Inflammatory macrophage (primary cell): ENCODE measurements at regions not wholly inside any gene's neighbourhood (a gene's known extent, or its start where the extent isn't known, plus 50 kb on each side); places are given as distances from the start of the nearest gene placed in this dataset.
"Not testable (repeated sequence)": the region's sequence is repeated elsewhere in the genome, so short reads cannot be mapped to it uniquely, and the experiment has no call there.

ENCODE experiments used
- DNase-seq, 2 donors: peaks; one replicate each; pipeline ENCODE4 v3.0.0-alpha.2; 2020 to 2022

DNA sequence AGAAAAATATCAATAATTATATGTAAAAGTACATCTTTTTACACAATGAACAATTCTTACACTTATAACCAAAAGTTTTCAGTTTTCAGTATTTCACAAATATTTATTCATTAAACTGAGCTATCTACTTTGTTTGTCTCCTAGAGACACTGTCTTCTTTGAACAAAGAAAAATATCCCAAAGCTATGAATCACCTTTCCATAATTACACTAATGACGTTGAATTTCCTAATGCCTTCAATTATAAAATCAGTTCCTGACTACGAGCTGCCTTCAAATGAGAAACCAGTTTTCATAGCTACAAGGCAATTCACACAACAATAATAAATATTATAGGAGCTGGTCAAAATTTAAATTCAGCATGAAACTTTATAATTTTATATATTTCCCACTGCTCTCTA is 201.8 kb upstream of the BRINP3 start:
- DNase-seq, result no peak

DNA sequence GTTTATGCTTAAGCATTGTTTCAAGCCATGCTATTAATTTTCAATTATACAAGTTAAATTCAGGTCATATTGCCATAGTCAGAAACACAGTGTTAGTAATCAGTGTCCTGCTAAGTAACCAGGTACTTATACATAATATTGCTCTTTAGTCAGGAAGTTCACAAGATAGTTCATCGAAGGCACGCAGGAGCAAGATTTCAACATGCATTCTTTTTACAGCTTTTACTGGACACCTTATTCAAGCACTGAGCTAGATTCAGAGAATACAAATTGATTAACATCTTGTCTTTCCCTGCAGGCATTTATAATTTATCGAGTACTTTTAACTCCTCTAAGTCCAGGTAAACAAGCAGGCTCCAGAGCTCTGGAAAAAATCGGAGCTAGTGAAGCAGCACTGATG is 202.3 kb upstream of the BRINP3 start:
- no peak for DNase-seq

DNA sequence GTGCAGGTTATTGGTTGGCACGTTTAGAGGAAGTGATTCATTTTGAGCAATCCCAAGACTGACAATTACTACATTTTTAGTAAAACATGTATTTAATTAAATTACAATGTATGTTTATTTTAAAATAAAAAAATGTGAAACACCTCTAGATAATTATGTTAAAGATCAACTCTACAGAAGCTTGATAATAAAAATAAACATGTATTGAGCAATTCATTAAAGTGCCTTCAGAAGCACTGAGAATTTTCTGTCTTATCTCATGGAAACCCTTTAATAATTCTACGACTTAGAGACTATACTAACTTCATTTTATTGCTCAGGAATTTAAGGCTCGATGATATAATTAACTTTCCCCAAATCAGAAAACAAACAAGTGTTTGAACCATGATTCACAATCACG is 208.0 kb upstream of the BRINP3 start:
- no peak for DNase-seq

DNA sequence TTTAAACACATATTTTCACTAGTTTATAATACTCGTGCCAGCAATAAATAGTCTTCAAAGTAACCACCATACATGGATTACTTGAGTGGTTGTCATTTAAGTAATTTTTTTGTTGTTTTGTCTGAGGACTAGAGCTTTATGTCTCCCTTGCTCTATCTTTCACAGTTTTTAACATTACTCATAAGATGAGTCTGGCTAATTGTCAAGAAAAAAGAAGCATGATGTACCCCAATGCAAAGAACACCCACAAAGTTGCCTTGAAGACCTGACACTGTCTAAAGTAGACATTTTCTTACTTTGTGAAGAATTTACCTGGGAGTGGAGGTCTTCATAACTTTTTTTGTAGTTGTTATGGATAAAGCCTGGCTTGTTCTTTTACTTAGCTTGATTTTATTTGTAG is 210.4 kb upstream of the BRINP3 start:
- DNase-seq, result no peak

DNA sequence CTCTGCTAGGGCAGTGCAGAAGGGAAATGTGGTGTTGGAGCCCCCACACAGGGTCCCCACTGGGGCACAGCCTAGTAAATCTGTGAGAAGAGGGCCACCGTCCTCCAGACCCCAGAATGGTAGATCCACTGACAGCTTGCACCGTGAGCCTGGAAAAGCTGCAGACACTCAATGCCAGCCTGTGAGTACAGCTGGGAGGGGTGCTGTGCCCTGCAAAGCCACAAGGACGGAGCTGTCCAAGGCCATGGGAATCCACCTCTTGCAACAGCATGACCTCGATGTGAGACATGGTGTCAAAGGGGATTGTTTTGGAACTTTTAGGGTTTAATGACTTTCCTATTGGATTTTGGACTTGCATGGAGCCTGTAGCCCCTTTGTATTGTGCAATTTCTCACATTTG is 220.8 kb upstream of the BRINP3 start:
- not testable (repeated sequence) for DNase-seq

DNA sequence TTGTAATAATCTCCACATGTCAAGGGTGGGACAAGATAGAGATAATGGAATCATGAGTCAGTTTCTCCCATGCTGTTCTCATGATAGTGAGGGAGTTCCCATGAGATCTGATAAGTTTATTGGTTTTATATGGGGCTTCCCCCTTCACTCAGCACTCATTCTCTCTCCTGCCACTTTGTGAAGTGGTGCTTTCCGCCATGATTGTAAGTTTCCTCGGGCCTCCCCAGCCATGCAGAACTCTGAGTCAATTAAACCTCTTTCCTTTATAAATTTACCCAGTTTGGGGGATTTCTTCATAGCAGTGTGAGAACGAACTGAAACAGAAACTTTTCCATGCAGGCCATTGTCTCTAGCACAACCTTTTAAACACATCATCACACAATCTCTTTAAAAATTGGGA is 221.5 kb upstream of the BRINP3 start:
- no peak for DNase-seq

DNA sequence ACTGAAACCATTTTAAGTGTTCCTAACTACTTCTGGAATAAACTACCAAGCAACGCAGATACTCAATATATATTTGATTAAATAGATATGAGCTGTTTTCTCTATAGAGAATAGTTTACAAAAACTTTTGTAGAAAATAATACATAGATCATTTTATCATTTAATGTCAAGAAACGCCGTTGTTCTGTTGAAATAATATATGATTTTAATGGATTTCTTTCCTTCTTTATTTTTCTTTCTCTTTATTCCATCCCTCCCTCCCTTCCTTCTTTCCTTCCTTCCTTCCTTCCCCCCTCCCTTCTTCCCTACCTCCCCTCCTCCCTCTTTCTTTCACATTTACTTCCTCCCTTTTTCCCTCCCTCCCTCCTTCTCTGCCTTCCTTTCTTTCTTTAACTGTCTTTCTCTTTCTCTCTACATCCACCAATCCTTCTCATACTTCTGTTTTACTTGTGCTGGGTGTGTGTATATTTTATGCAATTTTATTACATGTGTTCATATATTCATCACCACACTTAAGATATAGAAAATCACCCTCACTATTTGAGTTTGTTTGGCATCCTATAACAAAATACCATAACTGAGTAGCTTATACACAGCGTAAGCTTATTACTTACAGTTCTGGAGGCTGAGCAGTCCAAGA is 230.9 kb upstream of the BRINP3 start:
- no peak for DNase-seq

DNA sequence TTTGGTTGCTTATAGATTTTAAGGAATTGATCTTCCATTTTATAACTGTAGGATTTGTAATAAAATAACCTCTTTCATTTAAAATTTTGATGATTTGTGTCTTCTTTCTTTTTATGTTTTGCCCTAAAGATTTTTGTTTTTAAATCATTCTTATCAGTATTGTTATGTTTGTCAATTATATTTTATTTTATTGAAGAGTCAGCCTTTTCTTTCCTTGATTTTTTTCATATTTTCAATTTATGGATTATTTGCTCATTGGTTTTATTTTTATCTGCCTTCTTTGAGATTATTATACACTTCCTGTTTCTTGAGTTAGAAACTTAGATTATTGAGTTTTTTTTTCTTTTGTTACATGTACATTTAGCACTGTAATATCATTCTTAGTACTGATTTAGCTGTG is 233.4 kb upstream of the BRINP3 start:
- DNase-seq, result no peak

DNA sequence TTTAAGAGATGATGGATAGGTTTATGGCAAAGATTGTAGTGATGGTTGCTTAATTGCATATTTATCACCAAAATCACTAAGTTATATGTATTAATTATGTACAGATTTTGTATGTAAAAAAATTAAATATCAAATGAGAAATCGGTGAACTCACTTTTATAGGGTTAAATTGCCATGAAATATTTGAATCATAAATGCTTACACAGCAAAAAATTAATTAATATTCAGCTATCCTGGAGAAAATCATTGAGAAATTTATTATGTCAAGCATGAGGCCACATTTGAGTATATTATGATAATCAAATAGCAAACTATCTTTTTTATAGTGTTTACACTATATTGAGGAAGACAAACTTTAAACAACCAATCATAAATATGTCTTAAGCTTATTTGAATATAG is 239.4 kb upstream of the BRINP3 start:
- no peak for DNase-seq

DNA sequence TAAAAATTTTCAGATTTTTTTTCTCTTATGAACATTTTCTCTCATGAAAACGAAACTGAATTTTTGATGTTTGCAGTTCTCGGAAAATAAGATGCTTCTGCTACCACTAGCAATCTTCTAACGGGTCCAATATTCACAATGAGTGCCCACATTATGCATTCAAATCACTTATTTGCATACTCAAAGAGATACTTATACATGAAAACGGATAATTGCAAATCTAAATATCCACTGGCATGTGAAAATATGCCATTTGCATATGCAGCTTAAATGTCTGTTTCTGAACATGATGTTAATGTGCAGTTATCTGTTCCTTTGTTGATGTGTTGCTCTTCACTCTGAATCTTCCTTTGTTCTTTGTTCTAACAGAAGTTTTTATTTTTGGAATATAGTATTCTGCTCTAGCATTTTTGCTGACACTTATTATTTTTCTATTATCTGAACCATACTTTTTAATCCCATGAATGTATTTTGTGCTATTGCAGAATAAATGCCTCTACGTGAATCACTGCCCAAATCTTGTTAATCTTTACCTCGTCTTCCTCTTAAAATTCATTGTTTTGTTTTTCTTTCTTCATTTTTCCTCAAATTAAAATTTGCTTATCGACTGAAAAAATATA is 259.4 kb upstream of the BRINP3 start:
- no peak for DNase-seq

DNA sequence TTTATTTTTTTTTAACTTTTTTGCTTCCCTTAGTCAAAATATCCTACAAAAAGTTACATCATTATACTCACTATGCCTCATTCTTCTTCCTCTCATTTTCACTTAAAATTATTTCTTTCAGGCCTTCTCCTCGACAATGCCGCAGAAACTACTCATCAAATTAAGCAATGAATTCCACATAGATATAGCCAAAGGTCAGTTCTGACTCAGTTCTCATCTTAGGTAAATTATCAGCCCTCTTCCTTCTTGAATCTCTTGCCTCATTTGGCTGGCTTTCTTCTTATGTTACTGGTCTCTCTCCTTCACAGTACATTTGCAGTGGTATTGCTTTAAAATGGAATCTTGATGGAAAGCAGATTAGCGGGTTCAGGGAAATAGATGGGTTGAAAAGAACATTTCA is 260.7 kb upstream of the BRINP3 start:
- DNase-seq, result no peak

DNA sequence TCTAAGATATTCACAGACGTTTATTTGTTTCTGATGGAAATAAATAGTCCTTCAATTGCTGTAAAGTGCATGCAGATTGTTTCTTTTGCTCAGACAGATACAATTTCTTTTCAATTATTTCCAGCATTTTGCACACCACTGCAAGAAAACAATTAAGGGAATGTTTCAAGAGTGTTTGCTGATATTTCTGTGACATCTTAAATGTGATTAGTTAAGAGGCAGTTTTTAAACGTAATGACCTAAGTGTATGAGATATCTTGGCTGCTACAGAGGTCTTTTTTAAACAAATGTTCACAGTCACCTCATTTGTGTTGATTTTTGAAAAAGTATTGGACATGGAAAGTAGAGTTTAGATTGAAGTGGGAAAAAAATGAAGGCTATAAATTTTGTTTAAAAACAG is 262.3 kb upstream of the BRINP3 start:
- no peak for DNase-seq

DNA sequence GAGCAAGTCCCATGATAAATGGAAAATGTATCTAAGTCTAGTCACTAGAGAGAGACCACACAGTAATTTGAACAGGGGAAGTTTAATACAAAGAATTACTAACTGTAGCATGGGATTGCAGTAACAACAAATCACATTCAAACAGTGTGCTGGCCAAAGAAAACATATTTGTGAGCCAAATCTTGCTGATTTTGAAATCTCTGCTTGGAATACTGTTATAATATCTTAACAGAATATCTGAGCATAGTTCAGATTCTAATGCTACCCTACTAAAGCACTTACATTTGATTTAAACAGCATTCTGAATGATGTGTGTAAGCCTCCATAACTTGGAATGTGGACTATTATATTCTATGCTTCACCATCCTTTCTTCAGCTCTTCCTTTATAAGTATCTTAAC is 270.0 kb upstream of the BRINP3 start:
- DNase-seq, result no peak

DNA sequence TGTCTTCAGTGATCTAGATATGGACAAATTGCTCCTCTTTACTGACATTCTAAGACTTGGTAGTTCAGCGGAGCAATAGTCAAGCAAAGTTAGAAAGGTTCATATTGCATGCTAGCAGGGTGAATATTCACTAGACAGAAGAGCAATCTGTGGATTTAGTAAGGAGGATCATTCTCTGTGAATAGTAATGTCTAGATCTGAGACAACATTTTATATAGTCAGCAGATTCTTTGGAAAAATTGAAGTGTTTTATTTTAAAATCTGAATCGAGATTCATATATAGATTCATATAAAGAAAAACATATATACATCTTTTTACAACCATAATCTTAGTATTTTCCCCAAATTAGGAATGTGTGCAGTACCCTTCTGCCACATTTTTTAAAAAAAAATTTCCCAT is 274.5 kb upstream of the BRINP3 start:
- no peak for DNase-seq

DNA sequence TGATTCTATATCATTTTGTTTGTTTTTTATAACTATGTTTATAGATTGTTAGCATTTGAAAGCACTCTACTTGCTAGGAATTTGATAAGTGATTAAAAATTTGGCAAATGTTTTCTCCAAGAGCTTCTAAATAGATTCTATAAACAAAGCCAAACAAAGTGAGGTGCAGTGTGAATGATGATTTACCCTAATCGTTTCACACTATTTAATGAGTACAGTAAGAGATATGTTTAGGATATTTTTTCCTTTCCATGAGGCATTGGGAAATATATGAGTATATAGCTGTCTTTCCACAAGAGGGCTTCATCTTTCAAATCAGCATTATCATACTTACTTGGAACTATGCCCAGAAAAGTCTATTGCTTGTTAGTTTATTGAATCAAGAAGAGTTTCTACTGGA is 277.0 kb upstream of the BRINP3 start:
- no peak for DNase-seq

DNA sequence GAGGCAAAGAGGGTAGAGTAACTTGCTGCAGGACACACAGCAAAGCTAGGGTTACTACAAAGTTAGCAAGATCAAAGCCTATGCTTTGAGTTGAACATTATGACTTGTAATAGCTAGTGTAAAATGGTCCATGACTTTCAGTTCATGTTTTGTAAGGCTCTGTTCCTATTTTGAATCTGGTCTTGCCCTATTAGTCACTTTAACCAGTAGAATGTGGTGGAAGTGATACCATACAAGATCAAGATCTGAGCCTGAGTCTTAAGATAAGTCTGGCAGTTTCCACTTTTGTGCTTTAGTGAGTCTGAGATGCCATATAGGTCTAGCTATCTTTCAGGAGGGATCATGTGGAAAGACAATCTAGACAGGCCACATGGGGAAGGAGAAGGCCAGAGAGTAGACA is 282.1 kb upstream of the BRINP3 start:
- DNase-seq, result peak; percentile 2 to 22

DNA sequence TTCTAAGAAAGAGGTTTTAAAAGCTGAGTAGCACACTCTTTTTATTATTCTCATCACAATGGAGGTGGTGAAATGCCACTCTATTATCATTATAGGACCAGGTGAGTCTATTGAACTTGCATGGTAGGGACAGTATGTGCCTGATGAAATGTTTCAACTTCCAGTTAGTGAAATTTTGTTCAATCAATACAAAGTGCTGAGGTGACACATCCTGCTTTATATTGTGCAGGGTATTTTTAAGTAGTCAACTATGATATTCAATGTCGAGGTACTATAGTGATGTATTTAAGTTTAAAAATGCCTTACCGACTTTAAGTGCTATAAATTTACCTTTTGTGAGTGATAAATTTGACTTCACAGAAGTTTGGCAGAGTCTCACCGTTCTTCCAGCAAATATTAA is 284.7 kb upstream of the BRINP3 start:
- DNase-seq, result no peak

DNA sequence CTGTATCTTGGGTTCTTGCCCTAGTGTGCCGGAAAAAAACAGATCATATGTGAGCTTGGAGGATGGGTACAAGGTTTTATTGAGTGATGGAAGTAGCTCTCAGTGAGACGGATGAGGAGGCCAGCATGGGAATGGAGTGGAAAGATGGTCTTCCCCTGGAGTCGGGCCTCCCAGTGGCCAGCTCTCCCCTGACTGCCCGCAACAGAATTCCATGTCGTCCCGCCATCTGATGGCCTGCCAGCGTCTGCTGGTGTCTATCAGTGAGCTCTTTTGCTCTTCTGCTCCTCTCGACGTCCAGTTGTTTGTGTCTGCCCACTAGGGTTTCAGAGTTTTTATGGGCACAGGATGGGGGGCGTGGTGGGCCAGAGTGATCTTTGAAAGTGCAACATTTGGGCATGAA is 315.2 kb upstream of the BRINP3 start:
- DNase-seq, result no peak

DNA sequence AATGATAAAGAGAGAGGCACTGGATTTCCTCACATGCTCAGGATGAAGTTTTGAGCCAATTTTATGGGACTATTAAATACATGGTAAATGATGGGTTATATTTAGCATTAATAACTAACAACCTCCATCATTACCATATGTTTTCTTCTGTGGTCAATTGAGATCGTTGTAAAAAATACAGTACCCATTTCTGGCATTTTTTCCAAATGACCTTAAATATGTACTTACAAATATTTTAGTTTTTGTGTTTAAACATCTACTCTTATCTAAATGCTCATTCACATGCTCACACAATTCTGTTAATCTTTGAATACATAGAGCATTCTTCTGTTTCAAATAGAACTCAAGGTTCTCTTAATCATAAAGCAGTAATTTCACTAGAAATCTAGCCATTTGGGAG is 330.0 kb upstream of the BRINP3 start:
- no peak for DNase-seq

DNA sequence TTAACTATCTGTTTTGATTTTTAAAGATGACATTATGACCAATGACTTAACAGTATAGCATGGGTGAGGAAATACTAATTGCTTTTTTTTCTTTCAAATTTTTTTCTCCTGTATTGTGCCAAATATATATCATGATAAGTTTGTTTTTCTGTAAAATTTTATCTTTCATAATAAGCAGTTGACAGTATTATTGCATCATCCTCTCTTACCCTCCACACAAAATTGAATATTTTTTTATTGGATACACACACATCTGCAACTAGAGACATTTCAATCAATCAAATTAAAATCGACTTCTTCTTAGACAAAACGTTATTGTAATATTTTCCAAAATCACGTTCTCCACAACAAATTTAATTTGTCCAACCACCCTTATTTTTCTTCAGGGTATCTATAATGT is 330.4 kb upstream of the BRINP3 start:
- DNase-seq, result no peak

DNA sequence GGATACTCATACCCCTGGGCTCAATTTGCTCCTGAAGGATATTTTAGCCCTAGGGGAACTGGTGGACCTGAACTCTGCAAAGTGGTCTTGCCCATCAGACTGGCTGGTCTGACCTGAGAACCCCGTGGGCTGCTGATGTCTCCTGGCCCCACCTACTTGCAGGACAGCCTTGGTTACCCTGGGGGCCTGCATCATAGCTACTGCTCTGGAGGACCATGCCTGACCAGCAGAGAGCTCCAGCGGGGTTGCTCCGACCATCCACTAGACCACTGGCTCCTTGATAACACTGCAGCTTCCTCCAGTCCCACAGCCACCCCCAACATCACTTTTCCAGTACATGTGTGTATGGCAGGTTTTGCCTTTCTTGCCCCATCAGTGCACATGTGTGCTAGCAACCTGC is 331.6 kb upstream of the BRINP3 start:
- no peak for DNase-seq

DNA sequence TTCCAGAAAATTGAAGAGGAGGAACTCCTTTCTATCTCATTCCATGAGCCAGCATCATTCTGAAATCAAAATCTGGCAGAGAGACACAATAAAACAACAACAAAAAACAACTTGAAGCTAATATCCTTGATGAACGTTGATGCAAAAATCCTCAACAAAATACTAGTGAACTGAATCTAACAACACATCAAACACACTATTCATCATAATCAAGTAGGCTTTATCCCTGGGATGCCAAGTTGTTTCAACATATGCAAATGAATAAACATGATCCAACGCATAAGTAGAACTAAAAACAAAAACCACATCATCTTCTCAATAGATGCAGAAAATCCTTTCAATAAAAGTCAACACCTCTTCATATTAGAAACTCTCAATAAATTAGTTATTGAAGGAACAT is 335.3 kb upstream of the BRINP3 start:
- DNase-seq, result no peak

DNA sequence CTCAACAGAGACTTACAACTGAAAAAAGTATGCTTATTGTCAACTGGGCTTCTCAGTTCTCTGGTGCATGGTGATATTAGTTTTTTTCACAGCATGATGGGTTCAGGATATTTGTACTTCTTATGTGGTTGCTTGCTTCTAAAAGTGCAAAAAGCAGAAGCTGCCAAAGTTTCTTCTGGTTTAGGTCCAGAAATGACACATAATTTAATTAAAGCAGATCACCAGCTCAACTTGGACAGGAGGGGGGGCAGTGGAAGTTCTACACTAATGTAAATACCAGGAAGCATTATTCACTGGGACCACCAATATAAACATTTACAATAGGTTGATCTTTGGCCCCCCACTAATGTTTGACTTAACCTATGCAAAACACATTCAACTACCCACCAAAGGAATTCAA is 354.8 kb upstream of the BRINP3 start:
- no peak for DNase-seq

DNA sequence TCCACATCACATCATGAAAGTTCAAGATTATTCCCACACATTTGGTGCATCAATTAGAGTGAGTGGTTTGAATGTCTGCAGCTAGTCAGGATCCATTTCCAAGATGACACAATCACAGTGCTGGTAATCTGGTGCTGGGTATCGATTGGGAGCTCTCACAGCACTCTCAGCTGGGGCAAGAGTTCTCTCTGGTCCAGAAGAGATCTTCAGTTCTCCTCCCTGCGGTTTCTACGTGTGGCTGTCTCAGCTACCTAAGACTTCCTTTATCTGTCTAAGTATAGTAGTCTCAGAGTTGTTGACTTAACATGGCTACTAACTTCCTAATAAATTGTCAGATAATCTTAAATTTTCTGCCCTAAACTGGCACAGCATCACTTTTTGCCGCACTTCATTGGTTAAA is 358.0 kb upstream of the BRINP3 start:
- DNase-seq, result no peak

DNA sequence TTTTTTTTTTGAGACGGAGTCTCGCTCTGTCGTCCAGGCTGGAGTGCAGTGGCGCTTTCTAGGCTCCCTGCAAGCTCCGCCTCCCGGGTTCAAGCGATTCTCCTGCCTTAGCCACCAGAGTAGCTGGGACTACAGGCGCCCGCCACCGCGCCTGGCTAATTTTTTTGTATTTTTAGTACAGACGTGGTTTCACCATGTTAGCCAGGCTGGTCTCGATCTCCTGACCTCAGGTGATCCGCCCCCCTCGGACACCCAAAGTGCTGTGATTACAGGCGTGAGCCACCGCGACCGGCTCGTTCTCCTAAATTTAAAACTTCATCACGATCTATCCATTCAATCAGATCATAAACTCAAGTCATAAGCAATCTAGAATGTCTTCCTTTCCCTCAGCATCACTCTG is 359.5 kb upstream of the BRINP3 start:
- DNase-seq, result not testable (repeated sequence)
